IMR-90 (cell line): ENCODE measurements at regions not wholly inside any gene's neighbourhood (a gene's known extent, or its start where the extent isn't known, plus 50 kb on each side); places are given as distances from the start of the nearest gene placed in this dataset.

Experiments
- ATAC-seq: fragments of 200-7000 bp; cut with Tn5 transposase; 2 replicates; pipeline ENCODE4 v1.9.1; 2020; ENCODE audit warnings: low read depth, mild to moderate bottlenecking, moderate library complexity
- BruUV-seq: library from RNA; stranded (reverse); fragments of 400-500 nt; replicated peaks from 2 replicates; lab custom pipeline; 2021; lab: Mats Ljungman, UMichigan
- CTCF ChIA-PET: fragments of 300-600 bp; formaldehyde crosslinking; extraction: SDS; loops from one replicate; lab custom pipeline; 2021; ENCODE audit warnings: antibody characterized with exemption; lab: Yijun Ruan, JAX
- POLR2A ChIA-PET: fragments of 300-600 bp; sonication (Branson Sonifier 250); formaldehyde crosslinking; loops from one replicate; lab custom pipeline; 2022; ENCODE audit warnings: antibody characterized with exemption; ENCODE audit not compliant: unreplicated experiment; lab: Charles Lee
- DNase-seq: peaks from one replicate; pipeline ENCODE4 v3.0.0; 2013
- H2AFZ ChIP-seq: replicated peaks from 2 replicates; pipeline ENCODE3; 2013; ENCODE audit warnings: low read length, mild to moderate bottlenecking; ENCODE audit not compliant: poor library complexity
- H2AK5ac ChIP-seq: 2 replicates; pipeline ENCODE4 v1.6.1; 2013; ENCODE audit warnings: low read depth, low read length, inconsistent platforms
- H2AK9ac ChIP-seq: replicated peaks from 2 replicates; pipeline ENCODE3; 2013; ENCODE audit warnings: mild to moderate bottlenecking, low read depth, low read length, moderate library complexity; ENCODE audit not compliant: poor library complexity
- H2BK120ac ChIP-seq: 2 replicates; pipeline ENCODE4 v1.6.1; 2013; ENCODE audit warnings: low read depth, low read length, inconsistent platforms
- H2BK15ac ChIP-seq: 3 replicates; pipeline ENCODE4 v1.6.1; 2013; ENCODE audit warnings: low read depth, low read length, inconsistent platforms
- H2BK20ac ChIP-seq: 2 replicates; pipeline ENCODE4 v1.6.1; 2013; ENCODE audit warnings: low read depth, mild to moderate bottlenecking, inconsistent platforms, low read length, moderate library complexity
- H2BK5ac ChIP-seq: 2 replicates; pipeline ENCODE4 v1.6.1; 2013; ENCODE audit warnings: mild to moderate bottlenecking, low read depth, low read length, inconsistent platforms; ENCODE audit not compliant: poor library complexity, severe bottlenecking
- H3K14ac ChIP-seq: replicated peaks from 2 replicates; pipeline ENCODE4 v1.6.1; 2013; ENCODE audit warnings: low read depth, low read length, inconsistent platforms
- H3K18ac ChIP-seq: 2 replicates; pipeline ENCODE4 v1.6.1; 2013; ENCODE audit warnings: low read depth, low read length, control low read depth
- H3K23ac ChIP-seq: 2 replicates; pipeline ENCODE4 v1.6.1; 2013; ENCODE audit warnings: low read depth, low read length, inconsistent platforms
- H3K27ac ChIP-seq: 2 replicates; pipeline ENCODE4 v1.5.1; 2013; ENCODE audit warnings: mild to moderate bottlenecking, control low read depth, low read length; ENCODE audit not compliant: insufficient read depth
- H3K27me3 ChIP-seq: 2 replicates; pipeline ENCODE4 v1.6.1; 2013; ENCODE audit warnings: low read length; ENCODE audit not compliant: control insufficient read depth, insufficient read depth
- H3K36me3 ChIP-seq: 2 replicates; pipeline ENCODE4 v1.6.1; 2013; ENCODE audit warnings: low read length, mixed read lengths; ENCODE audit not compliant: control insufficient read depth, insufficient read depth
- H3K4ac ChIP-seq: 2 replicates; pipeline ENCODE4 v1.6.1; 2013; ENCODE audit warnings: low read depth, low read length, inconsistent platforms
- H3K4me1 ChIP-seq: 2 replicates; pipeline ENCODE4 v1.6.1; 2013; ENCODE audit warnings: low read length, mixed read lengths; ENCODE audit not compliant: control insufficient read depth, insufficient read depth
- H3K4me2 ChIP-seq: 2 replicates; pipeline ENCODE4 v1.6.1; 2013; ENCODE audit warnings: low read depth, mild to moderate bottlenecking, control low read depth, low read length, moderate library complexity
- H3K4me3 ChIP-seq: 2 replicates; pipeline ENCODE4 v1.5.1; 2013; ENCODE audit warnings: low read depth, mild to moderate bottlenecking, control low read depth, low read length, moderate library complexity; ENCODE audit not compliant: insufficient read depth
- H3K56ac ChIP-seq: 2 replicates; pipeline ENCODE4 v1.6.1; 2013; ENCODE audit warnings: low read length, inconsistent platforms; ENCODE audit not compliant: insufficient read depth; ENCODE audit errors: extremely low read depth
- H3K79me1 ChIP-seq, 2 experiments: 2 replicates each; pipeline ENCODE4 v1.6.1; 2013; ENCODE audit warnings: low read length in 2 of 2, inconsistent platforms in 1 of 2, low read depth in 1 of 2
- H3K9ac ChIP-seq: 2 replicates; pipeline ENCODE4 v1.6.1; 2013; ENCODE audit warnings: low read depth, low read length, control low read depth
- H3K9me1 ChIP-seq: 2 replicates; pipeline ENCODE4 v1.6.1; 2013; ENCODE audit warnings: low read length, inconsistent platforms; ENCODE audit not compliant: insufficient read depth
- H3K9me3 ChIP-seq: 2 replicates; pipeline ENCODE4 v1.6.1; 2013; ENCODE audit warnings: low read length; ENCODE audit not compliant: control insufficient read depth, insufficient read depth
- H4K20me1 ChIP-seq: 2 replicates; pipeline ENCODE4 v1.6.1; 2013; ENCODE audit warnings: low read length, inconsistent platforms; ENCODE audit not compliant: insufficient read depth
- H4K5ac ChIP-seq: 2 replicates; pipeline ENCODE4 v1.6.1; 2013; ENCODE audit warnings: mild to moderate bottlenecking, low read depth, low read length, control low read depth
- H4K8ac ChIP-seq, 2 experiments: 2 replicates each; pipeline ENCODE4 v1.6.1; 2013; ENCODE audit warnings: low read depth in 2 of 2, low read length in 2 of 2, control low read depth in 1 of 2, inconsistent platforms in 1 of 2
- H4K91ac ChIP-seq: 2 replicates; pipeline ENCODE4 v1.6.1; 2013; ENCODE audit warnings: low read depth, low read length, inconsistent platforms; ENCODE audit not compliant: insufficient read depth
- BHLHE40 ChIP-seq: fragments of 150-350 bp; IDR thresholded peaks from 2 replicates; pipeline ENCODE4 v1.6.1; 2016; ENCODE audit warnings: mild to moderate bottlenecking, low read depth, low read length
- ELK1 ChIP-seq: fragments of 150-350 bp; IDR thresholded peaks from 2 replicates; pipeline ENCODE4 v1.6.1; 2016; ENCODE audit warnings: low read depth, mild to moderate bottlenecking, low read length, moderate library complexity, borderline replicate concordance
- MAFK ChIP-seq: IDR thresholded peaks from 2 replicates; pipeline ENCODE4 v1.6.1; 2012; ENCODE audit warnings: low read depth, low read length, improper control_type of control experiment
- NFE2L2 ChIP-seq: fragments of 150-350 bp; IDR thresholded peaks from 2 replicates; pipeline ENCODE4 v1.6.1; 2016; ENCODE audit warnings: low read depth, mild to moderate bottlenecking, low read length
- SMC3 ChIP-seq: fragments of 150-350 bp; IDR thresholded peaks from 2 replicates; pipeline ENCODE4 v1.6.1; 2016; ENCODE audit warnings: low read depth, mild to moderate bottlenecking, antibody characterized with exemption, low read length, moderate library complexity
- USF2 ChIP-seq: fragments of 150-350 bp; IDR thresholded peaks from 2 replicates; pipeline ENCODE4 v1.6.1; 2017; ENCODE audit warnings: mild to moderate bottlenecking, antibody characterized with exemption, low read length, low read depth
- WGBS, 2 experiments: methylation state at CpG; one replicate each; pipeline versions ENCODE4 v1.1.5 to v1.1.7; 2013; ENCODE audit warnings: missing lambda C conversion rate in 2 of 2; ENCODE audit not compliant: insufficient read length in 1 of 2; ENCODE audit errors: extremely low coverage in 2 of 2; 5-methylcytosine and 5-hydroxymethylcytosine counted together
- dilution Hi-C: fragments of 300-500 bp; cut with HindIII; formaldehyde crosslinking; loops from one replicate; pipeline ENCODE4 v1.14.3; 2018; ENCODE audit warnings: low sequenced_read_pairs; ENCODE audit not compliant: unreplicated experiment
- in situ Hi-C: fragments of 300-500 bp; cut with MboI; formaldehyde crosslinking; loops from 3 replicates; pipeline ENCODE4 v1.14.3; 2019; ENCODE audit warnings: low sequenced_read_pairs, inconsistent platforms, mixed read lengths
- intact Hi-C: fragments of 100-400 bp; cut with micrococcal nuclease; formaldehyde crosslinking; loops from 2 replicates; pipeline ENCODE4 v1.10.0; 2022

DNA sequence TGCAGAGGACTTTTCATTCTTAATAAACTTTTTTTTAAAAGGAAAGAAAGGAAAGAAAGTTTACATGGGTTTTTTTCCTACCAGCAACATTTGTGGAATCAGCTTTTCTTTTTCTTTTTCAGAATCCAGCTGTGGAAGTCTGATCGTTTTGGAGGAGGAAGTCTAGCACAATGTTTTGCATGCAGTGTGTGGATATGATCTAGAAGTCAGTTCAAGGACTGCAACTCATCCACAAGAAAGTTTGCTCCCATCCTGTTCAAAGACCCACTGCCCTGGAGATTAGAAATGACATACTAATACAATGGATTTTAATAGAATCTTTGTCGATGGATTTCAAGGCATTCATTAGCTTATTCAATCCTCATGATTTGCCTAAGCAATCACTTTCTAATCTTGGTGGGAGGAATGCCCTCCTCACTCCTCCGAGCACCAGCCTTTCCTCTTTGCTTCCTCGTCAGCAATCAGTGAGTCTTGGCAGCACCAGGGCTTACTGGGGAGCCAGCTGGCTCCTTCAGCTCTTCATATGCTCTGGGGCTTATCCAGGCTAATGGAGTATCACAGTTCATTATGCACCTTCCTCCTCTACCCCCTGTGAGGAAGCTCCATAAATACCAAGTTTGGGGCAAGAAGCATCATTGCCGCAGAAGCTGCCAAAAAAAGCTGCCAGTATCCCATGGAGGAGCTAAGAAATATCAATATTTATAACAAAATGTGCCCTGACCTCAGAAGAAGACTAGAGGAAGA, 392.3 kb upstream of the PKN2 start:
- Histone ChIP-seq H3K18ac (no peak overlapping the region), H4K20me1 (no peaks in the 10 kb centered on the region), H4K8ac (no peak overlapping the region), H3K27me3 (no peaks in the 10 kb centered on the region), H2AFZ (no peak overlapping the region), H2BK20ac (no peak overlapping the region), H4K5ac (no peak overlapping the region), H3K27ac (no peak overlapping the region), H3K9me3 (no peaks in the 10 kb centered on the region), H3K56ac (no peak overlapping the region), H3K23ac (no peak overlapping the region), H3K4me3 (no peak overlapping the region), H4K91ac (no peak overlapping the region), H3K4me2 (no peak overlapping the region), H3K14ac (no peak overlapping the region), H2AK5ac (no peak overlapping the region), H3K9me1 (no peaks in the 10 kb centered on the region), H3K9ac (no peak overlapping the region), H2BK5ac (no peak overlapping the region), H3K4ac (no peak overlapping the region), H2AK9ac (no peak overlapping the region), H3K4me1 (no peaks in the 10 kb centered on the region), H2BK15ac (no peak overlapping the region), H2BK120ac (no peak overlapping the region), H3K79me1 (no peaks in the 10 kb centered on the region), H3K36me3 (no peaks in the 10 kb centered on the region)
- intact Hi-C loops (no loop called here), in situ Hi-C loops (loop anchor here (10.0 kb wide), 1 partner anchor 1157 kb away; no protein-coding TSS in a partner anchor), dilution Hi-C loops (no loop called here)
- ATAC-seq (no peak), DNase-seq (no peak)
- no CpG with 5 or more reads among the region's 5 CpGs for WGBS, 2 experiments
- TF ChIP-seq SMC3: no peak
- TF ChIP-seq NFE2L2: no peak
- TF ChIP-seq BHLHE40: no peak
- no peak for TF ChIP-seq ELK1
- TF ChIP-seq MAFK: no peak
- TF ChIP-seq USF2: no peak
- ChIA-PET CTCF (no interaction called here), POLR2A (no interaction called here)
- BruUV-seq: no TSS peak
